HepG2 (cell line): ENCODE measurements at regions not wholly inside any gene's neighbourhood (a gene's known extent, or its start where the extent isn't known, plus 50 kb on each side); places are given as distances from the start of the nearest gene placed in this dataset.

Source experiments
- ATAC-seq: fragments of 200-7000 bp; cut with Tn5 transposase; 3 replicates; pipeline ENCODE4 v1.9.1; 2020; ENCODE audit warnings: mild to moderate bottlenecking, moderate library complexity
- BruUV-seq: library from RNA; stranded (reverse); fragments of 400-500 nt; replicated peaks from 2 replicates; lab custom pipeline; 2021; lab: Mats Ljungman, UMichigan
- CTCF ChIA-PET: fragments of 300-600 bp; formaldehyde crosslinking; extraction: SDS; loops from one replicate; lab custom pipeline; 2021; ENCODE audit warnings: low total read pairs, inconsistent platforms, low intra/inter-chr PET ratio; lab: Yijun Ruan, JAX
- POLR2A ChIA-PET: fragments of 350-600 bp; sonication (Branson Sonifier 250); formaldehyde crosslinking; loops from one replicate; lab custom pipeline; 2020; ENCODE audit warnings: antibody characterized with exemption, inconsistent platforms; lab: Yijun Ruan, JAX
- DNase-seq: peaks from one replicate; pipeline ENCODE4 v3.0.0-alpha.2; 2015; ENCODE audit warnings: low spot score
- FAIRE-seq: peaks from 3 replicates; lab custom pipeline; 2011; peaks lifted over from hg19 to GRCh38; lab: Jason Lieb, UNC
- H2AFZ ChIP-seq: one replicate; pipeline ENCODE4 v1.6.1; 2011; ENCODE audit warnings: low read length, inconsistent platforms
- H3K27ac ChIP-seq: fragments of 300-600 bp; 3 replicates; pipeline ENCODE4 v1.8.0; 2011; ENCODE audit warnings: mixed run types, mild to moderate bottlenecking, mixed read lengths, low read length, inconsistent platforms; ENCODE audit not compliant: insufficient read depth; ENCODE audit errors: extremely low read length
- H3K27me3 ChIP-seq, 2 experiments: fragments of 200-600 bp in 1 of 2; 2 replicates in 1 of 2; 3 replicates in 1 of 2; pipeline versions ENCODE4 v1.6.0 to v1.8.0; 2011; ENCODE audit warnings: low read length in 2 of 2, mild to moderate bottlenecking in 2 of 2, moderate library complexity in 2 of 2, inconsistent platforms in 1 of 2; ENCODE audit not compliant: insufficient read depth in 2 of 2, control insufficient read depth in 1 of 2
- H3K36me3 ChIP-seq, 2 experiments: fragments of 200-600 bp in 1 of 2; replicated peaks in 1 of 2; 2 replicates in 1 of 2; 3 replicates in 1 of 2; pipeline versions ENCODE4 v1.5.1 to v1.8.0; 2011; ENCODE audit warnings: low read length in 2 of 2, inconsistent platforms in 1 of 2; ENCODE audit not compliant: insufficient read depth in 2 of 2, control insufficient read depth in 1 of 2
- H3K4me1 ChIP-seq: 2 replicates; pipeline ENCODE4 v1.5.1; 2012; ENCODE audit warnings: low read length, inconsistent platforms; ENCODE audit not compliant: insufficient read depth
- H3K4me2 ChIP-seq: 2 replicates; pipeline ENCODE4 v1.6.0; 2011; ENCODE audit warnings: low read depth, low read length, inconsistent platforms
- H3K4me3 ChIP-seq, 3 experiments: fragments of 200-600 bp in 1 of 3; sonication (generic), shearing (Covaris generic) in 1 of 3; replicated peaks in 1 of 3; 2 replicates each; pipeline ENCODE4 v1.5.1; 2011 to 2016; ENCODE audit warnings: low read length in 3 of 3, inconsistent platforms in 2 of 3, low read depth in 2 of 3, mild to moderate bottlenecking in 2 of 3, control low read depth in 1 of 3, mixed read lengths in 1 of 3; ENCODE audit not compliant: insufficient read depth in 1 of 3
- H3K79me2 ChIP-seq: one replicate; pipeline ENCODE4 v1.6.1; 2011; ENCODE audit warnings: low read length, inconsistent platforms; ENCODE audit not compliant: insufficient read depth
- H3K9ac ChIP-seq: 2 replicates; pipeline ENCODE4 v1.6.0; 2011; ENCODE audit warnings: mild to moderate bottlenecking, low read depth, low read length, inconsistent platforms; ENCODE audit not compliant: insufficient read depth
- H3K9me3 ChIP-seq: 2 replicates; pipeline ENCODE4 v1.5.1; 2012; ENCODE audit warnings: mild to moderate bottlenecking, low read length
- H4K20me1 ChIP-seq: 2 replicates; pipeline ENCODE4 v1.6.0; 2011; ENCODE audit warnings: inconsistent platforms, mild to moderate bottlenecking, low read length, moderate library complexity; ENCODE audit not compliant: insufficient read depth
- ATM ChIP-seq: fragments of 450-650 bp; IDR thresholded peaks from 2 replicates; pipeline ENCODE4 v1.7.1; 2017; ENCODE audit warnings: mild to moderate bottlenecking, borderline replicate concordance
- EHMT2 ChIP-seq: fragments of 200-600 bp; sonication (generic); IDR thresholded peaks from 2 replicates; pipeline ENCODE4 v1.7.0; 2017; ENCODE audit warnings: antibody characterized with exemption, low read depth, low read length, borderline replicate concordance
- GABPB1 ChIP-seq: IDR thresholded peaks from 2 replicates; pipeline ENCODE4 v1.6.1; 2016; ENCODE audit warnings: mild to moderate bottlenecking, missing genetic modification reagents, moderate library complexity, missing compliant biosample characterization
- GATA4 ChIP-seq: sonication (generic); IDR thresholded peaks from 2 replicates; pipeline ENCODE4 v1.6.1; 2016; ENCODE audit warnings: antibody characterized with exemption, low read depth, borderline replicate concordance
- HMGA1 ChIP-seq: sonication (generic); formaldehyde crosslinking; conservative IDR thresholded peaks from 2 replicates; pipeline ENCODE4 v1.4.0; 2020; ENCODE audit warnings: missing genetic modification reagents
- KDM2A ChIP-seq: sonication (generic); formaldehyde crosslinking; IDR thresholded peaks from 2 replicates; pipeline ENCODE4 v1.4.0; 2020; ENCODE audit warnings: low read depth, missing genetic modification reagents, borderline replicate concordance
- KMT2A ChIP-seq: sonication (generic); formaldehyde crosslinking; IDR thresholded peaks from 2 replicates; pipeline ENCODE4 v1.4.0; 2020; ENCODE audit warnings: missing genetic modification reagents
- MEIS2 ChIP-seq: sonication (generic); formaldehyde crosslinking; IDR thresholded peaks from 2 replicates; pipeline ENCODE4 v1.9.0; 2021; ENCODE audit warnings: mild to moderate bottlenecking, missing genetic modification reagents
- RFXAP ChIP-seq: sonication (generic); formaldehyde crosslinking; IDR thresholded peaks from 2 replicates; pipeline ENCODE4 v1.4.0; 2020; ENCODE audit warnings: missing genetic modification reagents, borderline replicate concordance
- SRSF9 ChIP-seq: fragments of 200-400 bp; formaldehyde crosslinking; IDR thresholded peaks from 2 replicates; pipeline ENCODE4 v1.6.1; 2018; ENCODE audit warnings: borderline replicate concordance, mild to moderate bottlenecking, low read depth, low read length; ENCODE audit not compliant: insufficient read depth, poor library complexity, severe bottlenecking
- TAF15 ChIP-seq: fragments of 200-400 bp; formaldehyde crosslinking; IDR thresholded peaks from one replicate; pipeline ENCODE4 v1.6.1; 2018; ENCODE audit warnings: mild to moderate bottlenecking, low read depth, low read length; ENCODE audit not compliant: poor library complexity, severe bottlenecking
- ZNF431 ChIP-seq: sonication (generic); formaldehyde crosslinking; IDR thresholded peaks from 2 replicates; pipeline ENCODE4 v1.9.0; 2022; ENCODE audit warnings: missing genetic modification reagents, low read depth, mild to moderate bottlenecking, borderline replicate concordance
- ZNF749 ChIP-seq: sonication (generic); formaldehyde crosslinking; IDR thresholded peaks from 2 replicates; pipeline ENCODE4 v1.8.0; 2022; ENCODE audit warnings: mild to moderate bottlenecking, missing genetic modification reagents, moderate library complexity, borderline replicate concordance
- ZNF83 ChIP-seq: sonication (generic); formaldehyde crosslinking; IDR thresholded peaks from 2 replicates; pipeline ENCODE4 v1.4.0; 2020; ENCODE audit warnings: missing genetic modification reagents, mild to moderate bottlenecking, borderline replicate concordance
- ZSCAN22 ChIP-seq: sonication (generic); formaldehyde crosslinking; IDR thresholded peaks from 2 replicates; pipeline ENCODE4 v1.4.0; 2020; ENCODE audit warnings: mild to moderate bottlenecking, missing genetic modification reagents
- WGBS: methylation state at CpG from one replicate; pipeline ENCODE4 v1.1.6; 2017; ENCODE audit warnings: low lambda C conversion rate; 5-methylcytosine and 5-hydroxymethylcytosine counted together
- in situ Hi-C: cut with HindIII; loops from 2 replicates; pipeline ENCODE4 v1.10.0; 2017; ENCODE audit warnings: low pct_unique_long_range_greater_than_20kb; ENCODE audit not compliant: extremely low pct_ligation_motif_present
- intact Hi-C: fragments of 100-400 bp; cut with micrococcal nuclease; formaldehyde crosslinking; loops from one replicate; pipeline ENCODE4 v1.10.0; 2022; ENCODE audit not compliant: unreplicated experiment
- TF ChIP-seq, protein P1 (sequence below): sonication (generic); formaldehyde crosslinking; IDR thresholded peaks from 2 replicates; pipeline ENCODE4 v1.8.1; 2023; ENCODE audit warnings: missing genetic modification reagents, inconsistent platforms, borderline replicate concordance

DNA sequence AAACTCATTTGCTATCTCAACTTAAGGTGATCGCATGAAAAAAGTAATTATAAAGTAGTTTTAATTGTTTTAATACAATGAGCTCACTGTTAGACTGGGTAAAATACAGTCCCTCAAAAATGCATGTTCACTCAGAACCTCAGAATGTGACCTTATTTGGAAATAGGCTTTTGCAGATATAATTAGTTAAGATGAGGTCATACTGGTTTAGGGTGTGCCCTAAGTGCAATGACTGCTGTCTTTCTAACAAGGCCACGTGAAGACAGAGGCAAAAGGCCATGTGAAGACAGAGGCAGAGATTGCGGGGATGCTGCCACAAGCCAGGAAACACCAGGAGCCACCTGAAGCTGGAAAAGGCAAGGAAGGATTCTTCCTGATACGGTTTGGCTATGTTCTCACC is 262.1 kb downstream of the NKX6-1 start:
- Histone ChIP-seq H3K27ac (no peak overlapping the region), H3K4me2 (no peak overlapping the region), H3K9me3 (no peaks in the 10 kb centered on the region), H3K79me2 (no peaks in the 10 kb centered on the region), H4K20me1 (no peaks in the 10 kb centered on the region), H3K4me1 (no peaks in the 10 kb centered on the region), H3K27me3 (peaks cover 0 to 3% of the 10 kb centered on the region in 2 experiments; a peak in 1 of 5 replicates), H3K4me3 (no peak overlapping the region), H3K36me3 (no peaks in the 10 kb centered on the region), H2AFZ (no peak overlapping the region), H3K9ac (no peak overlapping the region)
- in situ Hi-C loops (no loop called here), intact Hi-C loops (no loop called here)
- no TSS peak for BruUV-seq
- FAIRE-seq, result no peak
- ChIA-PET CTCF (no interaction called here), POLR2A (no interaction called here)
- no peak for TF ChIP-seq KMT2A
- TF ChIP-seq ZNF83 (CRISPR knock-in tag), result no peak
- TF ChIP-seq TAF15, result no peak
- TF ChIP-seq GABPB1 (CRISPR knock-in tag), result no peak
- TF ChIP-seq KDM2A (CRISPR knock-in tag), result no peak
- no peak for TF ChIP-seq SRSF9
- TF ChIP-seq ZSCAN22 (CRISPR knock-in tag), result no peak
- DNase-seq, result no peak
- WGBS, result 23% methylated on average over 4 of the region's 4 CpGs
- no peak for ATAC-seq

DNA sequence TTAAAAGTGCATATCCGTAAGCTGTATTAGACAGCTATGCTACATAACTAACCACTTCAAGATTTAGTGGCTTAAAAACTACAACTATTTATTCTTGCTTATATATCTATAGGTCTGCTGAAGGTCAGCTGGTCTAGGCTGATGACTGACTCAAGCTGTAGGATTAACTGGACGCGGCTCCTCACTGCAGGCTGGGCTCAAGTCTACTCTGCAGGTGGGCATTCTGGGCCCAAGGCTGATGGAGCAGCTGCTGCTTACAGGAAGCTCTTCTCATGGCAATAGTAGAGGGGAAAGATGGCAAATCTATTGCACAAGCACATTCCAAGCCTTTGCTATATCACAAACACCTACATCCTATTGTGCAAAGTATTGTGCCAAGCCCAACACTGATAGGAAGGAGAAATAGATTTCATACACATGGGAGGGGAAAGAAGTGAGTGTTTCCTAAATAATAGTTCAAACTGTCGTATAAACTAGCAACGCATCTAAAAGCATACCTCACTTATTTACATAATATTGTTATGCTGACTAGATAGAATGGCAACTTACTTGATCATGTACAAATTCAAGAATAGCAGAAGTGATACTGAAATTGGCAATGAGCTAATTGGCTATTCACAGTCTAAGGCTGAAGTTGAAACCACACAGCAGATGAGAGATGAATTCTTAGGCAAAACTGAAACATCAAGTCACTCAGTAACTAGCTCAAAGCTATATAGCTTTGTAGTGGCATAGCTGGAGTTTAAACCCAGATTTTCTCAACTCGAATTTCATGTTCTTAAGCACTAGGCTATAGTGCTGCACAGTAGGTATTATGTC is 263.8 kb downstream of the NKX6-1 start:
- no TSS peak for BruUV-seq
- H4K20me1 ChIP-seq, result no peaks in the 10 kb centered on the region
- WGBS, result 36% methylated on average over 6 of the region's 6 CpGs
- intact Hi-C loops (no loop called here), in situ Hi-C loops (no loop called here)
- no peak overlapping the region for H3K4me3 ChIP-seq
- H3K79me2 ChIP-seq, result no peaks in the 10 kb centered on the region
- no peak for FAIRE-seq
- H3K4me2 ChIP-seq, result no peak overlapping the region
- H3K27ac ChIP-seq, result no peak overlapping the region
- no peaks in the 10 kb centered on the region for H3K4me1 ChIP-seq
- ATAC-seq, result no peak
- ChIA-PET CTCF (no interaction called here), POLR2A (no interaction called here)
- H3K9ac ChIP-seq, result no peak overlapping the region
- no peak for DNase-seq
- no peaks in the 10 kb centered on the region for H3K9me3 ChIP-seq
- H3K36me3 ChIP-seq, result no peaks in the 10 kb centered on the region
- peaks cover 0 to 3% of the 10 kb centered on the region in 2 experiments; a peak in 1 of 5 replicates for H3K27me3 ChIP-seq
- no peak for TF ChIP-seq RFXAP (CRISPR knock-in tag)
- no peak for TF ChIP-seq ZNF431 (CRISPR knock-in tag)
- no peak for TF ChIP-seq GATA4
- no peak for TF ChIP-seq ATM
- TF ChIP-seq HMGA1 (CRISPR knock-in tag), result no peak
- TF ChIP-seq, protein P1, sequence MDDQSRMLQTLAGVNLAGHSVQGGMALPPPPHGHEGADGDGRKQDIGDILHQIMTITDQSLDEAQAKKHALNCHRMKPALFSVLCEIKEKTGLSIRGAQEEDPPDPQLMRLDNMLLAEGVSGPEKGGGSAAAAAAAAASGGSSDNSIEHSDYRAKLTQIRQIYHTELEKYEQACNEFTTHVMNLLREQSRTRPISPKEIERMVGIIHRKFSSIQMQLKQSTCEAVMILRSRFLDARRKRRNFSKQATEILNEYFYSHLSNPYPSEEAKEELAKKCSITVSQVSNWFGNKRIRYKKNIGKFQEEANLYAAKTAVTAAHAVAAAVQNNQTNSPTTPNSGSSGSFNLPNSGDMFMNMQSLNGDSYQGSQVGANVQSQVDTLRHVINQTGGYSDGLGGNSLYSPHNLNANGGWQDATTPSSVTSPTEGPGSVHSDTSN (CRISPR knock-in tag), result no peak
- no peak for TF ChIP-seq MEIS2
- TF ChIP-seq ZNF749 (CRISPR knock-in tag), result no peak
- no peak for TF ChIP-seq EHMT2
- no peak overlapping the region for H2AFZ ChIP-seq
